Endothelial cell of umbilical vein (primary cell): ENCODE measurements at regions not wholly inside any gene's neighbourhood (a gene's known extent, or its start where the extent isn't known, plus 50 kb on each side); places are given as distances from the start of the nearest gene placed in this dataset.

ENCODE experiments used
- BruUV-seq: library from RNA; stranded (reverse); fragments of 400-500 nt; replicated peaks from 2 replicates; lab custom pipeline; 2021; lab: Mats Ljungman, UMichigan
- CTCF ChIA-PET: fragments of 300-600, 350-600 bp; sonication (Branson Sonifier 250); formaldehyde crosslinking; loops from one replicate; lab custom pipeline; 2021; ENCODE audit warnings: antibody characterized with exemption, inconsistent platforms; lab: Charles Lee
- POLR2A ChIA-PET: fragments of 300-600, 350-600 bp; sonication (Branson Sonifier 250); formaldehyde crosslinking; loops from one replicate; lab custom pipeline; 2021; ENCODE audit warnings: antibody characterized with exemption, inconsistent platforms; lab: Charles Lee
- DNase-seq: peaks from one replicate; pipeline ENCODE4 v3.0.0-alpha.2; 2011; ENCODE audit warnings: low read depth, low spot score
- FAIRE-seq: peaks from 2 replicates; lab custom pipeline; 2011; peaks lifted over from hg19 to GRCh38; lab: Jason Lieb, UNC
- H2AFZ ChIP-seq: 2 replicates; pipeline ENCODE4 v1.6.0; 2012; ENCODE audit warnings: low read depth, low read length, control low read depth, inconsistent platforms
- H3K27ac ChIP-seq: 2 replicates; pipeline ENCODE4 v1.5.1; 2011; ENCODE audit warnings: low read depth, mild to moderate bottlenecking, control low read depth, low read length, moderate library complexity; ENCODE audit not compliant: insufficient read depth
- H3K27me3 ChIP-seq, 2 experiments: 2 replicates each; pipeline versions ENCODE4 v1.6.0 to v1.6.1; 2011; ENCODE audit warnings: low read length in 2 of 2, mixed read lengths in 1 of 2; ENCODE audit not compliant: control insufficient read depth in 2 of 2, insufficient read depth in 2 of 2
- H3K36me3 ChIP-seq, 2 experiments: 2 replicates in 1 of 2; 3 replicates in 1 of 2; pipeline ENCODE4 v1.5.1; 2011; ENCODE audit warnings: low read length in 2 of 2, mild to moderate bottlenecking in 1 of 2, moderate library complexity in 1 of 2; ENCODE audit not compliant: control insufficient read depth in 2 of 2, insufficient read depth in 2 of 2; ENCODE audit errors: extremely low read depth in 1 of 2
- H3K4me1 ChIP-seq: 3 replicates; pipeline ENCODE4 v1.5.1; 2011; ENCODE audit warnings: mild to moderate bottlenecking, low read length; ENCODE audit not compliant: control insufficient read depth, insufficient read depth; ENCODE audit errors: extremely low read depth
- H3K4me2 ChIP-seq: 2 replicates; pipeline ENCODE4 v1.6.1; 2011; ENCODE audit warnings: low read length, control low read depth, mixed read lengths; ENCODE audit not compliant: insufficient read depth
- H3K4me3 ChIP-seq, 3 experiments: fragments of 200-600 bp in 1 of 3; sonication (generic), shearing (Covaris generic) in 1 of 3; replicated peaks in 1 of 3; 2 replicates each; pipeline ENCODE4 v1.5.1; 2011 to 2016; ENCODE audit warnings: control low read depth in 3 of 3, low read length in 3 of 3, mild to moderate bottlenecking in 2 of 3, inconsistent platforms in 1 of 3, low read depth in 1 of 3, moderate library complexity in 1 of 3; ENCODE audit not compliant: insufficient read depth in 1 of 3
- H3K79me2 ChIP-seq: 2 replicates; pipeline ENCODE4 v1.6.0; 2012; ENCODE audit warnings: low read length, inconsistent platforms; ENCODE audit not compliant: control insufficient read depth, insufficient read depth
- H3K9ac ChIP-seq: replicated peaks from 2 replicates; pipeline ENCODE3; 2011; ENCODE audit warnings: low read length, control low read depth; ENCODE audit not compliant: insufficient read depth; ENCODE audit errors: extremely low read depth
- H3K9me1 ChIP-seq: replicated peaks from 3 replicates; pipeline ENCODE4 v1.6.0; 2011; ENCODE audit warnings: mild to moderate bottlenecking, low read length; ENCODE audit not compliant: control insufficient read depth, insufficient read depth; ENCODE audit errors: extremely low read depth
- H3K9me3 ChIP-seq: replicated peaks from 2 replicates; pipeline ENCODE4 v1.5.1; 2012; ENCODE audit warnings: low read length, inconsistent platforms; ENCODE audit not compliant: control insufficient read depth, insufficient read depth
- H4K20me1 ChIP-seq: replicated peaks from 2 replicates; pipeline ENCODE3; 2011; ENCODE audit warnings: mild to moderate bottlenecking, low read length; ENCODE audit not compliant: control insufficient read depth, insufficient read depth; ENCODE audit errors: extremely low read depth
- EZH2 ChIP-seq: IDR thresholded peaks from 2 replicates; pipeline ENCODE4 v1.6.1; 2012; ENCODE audit warnings: borderline replicate concordance, low read depth, mild to moderate bottlenecking, moderate library complexity, low read length, inconsistent platforms; ENCODE audit not compliant: severe bottlenecking
- FOS ChIP-seq: IDR thresholded peaks from 2 replicates; pipeline ENCODE4 v1.6.1; 2011; ENCODE audit warnings: mild to moderate bottlenecking, low read length, moderate library complexity, borderline replicate concordance; ENCODE audit not compliant: insufficient read depth
- GATA2 ChIP-seq: IDR thresholded peaks from 2 replicates; pipeline ENCODE4 v1.7.0; 2011; ENCODE audit warnings: low read depth, mild to moderate bottlenecking, moderate library complexity, mixed read lengths, low read length; ENCODE audit not compliant: insufficient read length, insufficient read depth
- JUN ChIP-seq: IDR thresholded peaks from 2 replicates; pipeline ENCODE4 v1.6.1; 2011; ENCODE audit warnings: borderline replicate concordance, low read depth; ENCODE audit not compliant: insufficient read length, insufficient read depth
- MAX ChIP-seq: IDR thresholded peaks from 2 replicates; pipeline ENCODE4 v1.6.1; 2011; ENCODE audit not compliant: insufficient read depth, insufficient read length
- MYC ChIP-seq: IDR thresholded peaks from one replicate; pipeline ENCODE4 v1.6.1; 2011; ENCODE audit warnings: mild to moderate bottlenecking, low read depth, low read length
- POLR2A ChIP-seq: IDR thresholded peaks from 2 replicates; pipeline ENCODE4 v1.6.1; 2012; ENCODE audit warnings: low read depth, mild to moderate bottlenecking, control low read depth, low read length
- POLR2AphosphoS5 ChIP-seq: IDR thresholded peaks from 2 replicates; pipeline ENCODE4 v1.6.1; 2012; ENCODE audit warnings: low read depth, mild to moderate bottlenecking, control low read depth, low read length, moderate library complexity; ENCODE audit not compliant: insufficient read depth
- dilution Hi-C: fragments of 300-500 bp; cut with MboI; formaldehyde crosslinking; loops from one replicate; pipeline ENCODE4 v1.15.0; 2019; ENCODE audit warnings: low sequenced_read_pairs; ENCODE audit not compliant: extremely low pct_ligation_motif_present
- intact Hi-C: fragments of 100-400 bp; cut with micrococcal nuclease; formaldehyde crosslinking; loops from one replicate; pipeline ENCODE4 v1.10.0; 2022
- TF ChIP-seq, protein P1 (sequence below), 2 donors: IDR thresholded peaks; 1 replicate in 1 of 2; 2 replicates in 1 of 2; pipeline ENCODE4 v1.5.1; 2011; ENCODE audit warnings: low read length in 2 of 2, mild to moderate bottlenecking in 2 of 2, moderate library complexity in 2 of 2, control low read depth in 1 of 2, inconsistent platforms in 1 of 2, low read depth in 1 of 2; ENCODE audit not compliant: insufficient read depth in 1 of 2; ENCODE audit errors: extremely low read depth in 1 of 2

DNA sequence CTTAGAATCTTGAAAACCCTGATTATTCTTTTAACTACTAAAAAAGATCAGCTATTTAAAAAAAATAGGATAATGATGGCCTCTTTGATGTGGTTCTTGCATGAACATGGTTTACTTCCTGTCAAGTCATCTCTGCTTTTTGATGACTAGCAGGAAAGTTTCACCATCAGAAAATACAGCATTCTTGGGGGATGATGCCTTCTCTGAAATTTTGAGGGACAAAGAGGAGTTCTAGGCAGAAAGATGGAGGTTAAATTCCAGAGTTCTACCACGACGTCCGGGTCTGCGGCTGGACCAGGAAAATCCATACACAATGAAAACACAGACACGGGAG lies 130.4 kb downstream of the OLIG3 start:
- Histone ChIP-seq H2AFZ (no peak overlapping the region), H3K9me1 (no peaks in the 10 kb centered on the region), H4K20me1 (no peaks in the 10 kb centered on the region), H3K4me3 (no peak overlapping the region), H3K27ac (no peak overlapping the region), H3K27me3 (no peaks in the 10 kb centered on the region), H3K4me1 (no peaks in the 10 kb centered on the region), H3K4me2 (no peak overlapping the region), H3K36me3 (no peaks in the 10 kb centered on the region), H3K9ac (no peak overlapping the region), H3K9me3 (no peaks in the 10 kb centered on the region), H3K79me2 (no peaks in the 10 kb centered on the region)
- ChIA-PET POLR2A (no interaction called here), CTCF (no interaction called here)
- intact Hi-C loops (no loop called here), dilution Hi-C loops (no loop called here)
- FAIRE-seq (no peak), DNase-seq (no peak)
- no TSS peak for BruUV-seq
- TF ChIP-seq POLR2A (no peak), EZH2 (no peak), MYC (no peak), FOS (no peak), MAX (no peak), POLR2AphosphoS5 (no peak), GATA2 (no peak), JUN (no peak)
- TF ChIP-seq, protein P1, sequence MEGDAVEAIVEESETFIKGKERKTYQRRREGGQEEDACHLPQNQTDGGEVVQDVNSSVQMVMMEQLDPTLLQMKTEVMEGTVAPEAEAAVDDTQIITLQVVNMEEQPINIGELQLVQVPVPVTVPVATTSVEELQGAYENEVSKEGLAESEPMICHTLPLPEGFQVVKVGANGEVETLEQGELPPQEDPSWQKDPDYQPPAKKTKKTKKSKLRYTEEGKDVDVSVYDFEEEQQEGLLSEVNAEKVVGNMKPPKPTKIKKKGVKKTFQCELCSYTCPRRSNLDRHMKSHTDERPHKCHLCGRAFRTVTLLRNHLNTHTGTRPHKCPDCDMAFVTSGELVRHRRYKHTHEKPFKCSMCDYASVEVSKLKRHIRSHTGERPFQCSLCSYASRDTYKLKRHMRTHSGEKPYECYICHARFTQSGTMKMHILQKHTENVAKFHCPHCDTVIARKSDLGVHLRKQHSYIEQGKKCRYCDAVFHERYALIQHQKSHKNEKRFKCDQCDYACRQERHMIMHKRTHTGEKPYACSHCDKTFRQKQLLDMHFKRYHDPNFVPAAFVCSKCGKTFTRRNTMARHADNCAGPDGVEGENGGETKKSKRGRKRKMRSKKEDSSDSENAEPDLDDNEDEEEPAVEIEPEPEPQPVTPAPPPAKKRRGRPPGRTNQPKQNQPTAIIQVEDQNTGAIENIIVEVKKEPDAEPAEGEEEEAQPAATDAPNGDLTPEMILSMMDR (IDR thresholded peaks at IDR 0.05; ENCODE audit: extremely low read depth in 1 of 2, insufficient read depth in 1 of 2, low read depth in 1 of 2, low read length in 2 of 2) = no peak
